ENCODE measurements at regions not wholly inside any gene's neighbourhood (a gene's known extent, or its start where the extent isn't known, plus 50 kb on each side); places are given as distances from the start of the nearest gene placed in this dataset.
"Not testable (repeated sequence)": the region's sequence is repeated elsewhere in the genome, so short reads cannot be mapped to it uniquely, and the experiment has no call there.

DNA sequence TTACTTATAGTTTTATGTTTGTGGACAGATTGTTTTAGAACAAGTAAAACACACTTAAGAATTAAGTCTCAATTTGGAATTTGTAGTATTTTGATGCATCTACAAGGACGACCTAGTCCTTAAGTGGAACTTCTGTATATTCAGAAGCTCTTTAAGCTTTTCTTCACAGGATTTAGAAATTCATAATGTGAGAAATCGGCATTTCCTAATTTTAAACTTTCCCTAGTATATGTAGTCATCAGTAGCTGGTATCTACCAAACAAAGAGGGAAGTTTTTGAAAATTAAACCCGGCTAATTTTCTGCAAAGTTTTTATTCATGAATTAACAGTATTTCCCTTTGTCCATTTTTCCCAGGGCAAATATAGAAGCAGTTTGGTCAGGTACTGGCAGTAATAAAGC lies 203.6 kb downstream of the CDRT15L2 start:
- ChIA-PET CTCF (no interaction called here), POLR2A (no interaction called here)
- Histone ChIP-seq H3K9me3 (ENCODE audit: control insufficient read depth, insufficient read depth, low read length) (no peaks in the 10 kb centered on the region; the same call in 1 of the 2 replicates), H3K4me3 (ENCODE audit: low read depth, low read length) (no peak overlapping the region), H3K27me3 (ENCODE audit: control insufficient read depth, insufficient read depth, low read length) (peaks cover 13% of the 10 kb centered on the region), H3K27ac (ENCODE audit: low read depth, low read length) (no peak overlapping the region)
- DNase-seq (ENCODE audit: low read depth, low spot score), result no peak
- TF ChIP-seq, protein P1, sequence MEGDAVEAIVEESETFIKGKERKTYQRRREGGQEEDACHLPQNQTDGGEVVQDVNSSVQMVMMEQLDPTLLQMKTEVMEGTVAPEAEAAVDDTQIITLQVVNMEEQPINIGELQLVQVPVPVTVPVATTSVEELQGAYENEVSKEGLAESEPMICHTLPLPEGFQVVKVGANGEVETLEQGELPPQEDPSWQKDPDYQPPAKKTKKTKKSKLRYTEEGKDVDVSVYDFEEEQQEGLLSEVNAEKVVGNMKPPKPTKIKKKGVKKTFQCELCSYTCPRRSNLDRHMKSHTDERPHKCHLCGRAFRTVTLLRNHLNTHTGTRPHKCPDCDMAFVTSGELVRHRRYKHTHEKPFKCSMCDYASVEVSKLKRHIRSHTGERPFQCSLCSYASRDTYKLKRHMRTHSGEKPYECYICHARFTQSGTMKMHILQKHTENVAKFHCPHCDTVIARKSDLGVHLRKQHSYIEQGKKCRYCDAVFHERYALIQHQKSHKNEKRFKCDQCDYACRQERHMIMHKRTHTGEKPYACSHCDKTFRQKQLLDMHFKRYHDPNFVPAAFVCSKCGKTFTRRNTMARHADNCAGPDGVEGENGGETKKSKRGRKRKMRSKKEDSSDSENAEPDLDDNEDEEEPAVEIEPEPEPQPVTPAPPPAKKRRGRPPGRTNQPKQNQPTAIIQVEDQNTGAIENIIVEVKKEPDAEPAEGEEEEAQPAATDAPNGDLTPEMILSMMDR (IDR thresholded peaks at IDR 0.05; ENCODE audit: low read depth, low read length), result no peak

DNA sequence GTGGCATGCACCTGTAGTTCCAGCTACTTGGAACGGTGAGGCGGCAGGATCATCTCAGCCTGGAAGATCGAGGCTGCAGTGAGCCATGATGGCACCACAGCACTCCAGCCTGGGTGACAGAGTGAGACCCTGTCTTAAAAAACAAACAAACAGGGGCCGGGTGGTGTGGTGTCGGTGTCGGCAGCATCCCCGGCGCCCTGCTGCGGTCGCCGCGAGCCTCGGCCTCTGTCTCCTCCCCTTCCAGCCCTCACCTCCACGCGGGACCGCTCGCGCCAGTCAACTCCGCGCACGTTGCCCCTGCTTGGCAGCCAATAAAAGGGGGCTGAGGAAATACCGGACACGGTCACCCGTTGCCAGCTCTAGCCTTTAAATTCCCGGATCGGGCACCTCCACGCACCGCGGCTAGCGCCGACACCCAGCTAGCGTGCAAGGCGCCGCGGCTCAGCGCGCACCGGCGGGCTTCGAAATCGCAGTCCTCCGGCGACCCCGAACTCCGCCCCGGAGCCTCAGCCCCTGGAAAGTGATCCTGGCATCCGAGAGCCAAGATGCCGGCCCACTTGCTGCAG lies 204.7 kb downstream of the CDRT15L2 start:
- no peaks in the 10 kb centered on the region; the same call in 1 of the 2 replicates for H3K9me3 ChIP-seq (ENCODE audit: control insufficient read depth, insufficient read depth, low read length)
- ChIA-PET POLR2A (no interaction called here), CTCF (interaction anchor here (0.6 kb wide), 1 partner anchor 30 kb away, joined by 6 read pairs; no protein-coding TSS in a partner anchor)
- no peak overlapping the region for H3K4me3 ChIP-seq (ENCODE audit: low read depth, low read length)
- H3K27ac ChIP-seq (ENCODE audit: low read depth, low read length), result no peak overlapping the region
- no peak for DNase-seq (ENCODE audit: low read depth, low spot score)
- peaks cover 13% of the 10 kb centered on the region for H3K27me3 ChIP-seq (ENCODE audit: control insufficient read depth, insufficient read depth, low read length)
- TF ChIP-seq, protein P1 (IDR thresholded peaks at IDR 0.05; ENCODE audit: low read depth, low read length), result no peak

DNA sequence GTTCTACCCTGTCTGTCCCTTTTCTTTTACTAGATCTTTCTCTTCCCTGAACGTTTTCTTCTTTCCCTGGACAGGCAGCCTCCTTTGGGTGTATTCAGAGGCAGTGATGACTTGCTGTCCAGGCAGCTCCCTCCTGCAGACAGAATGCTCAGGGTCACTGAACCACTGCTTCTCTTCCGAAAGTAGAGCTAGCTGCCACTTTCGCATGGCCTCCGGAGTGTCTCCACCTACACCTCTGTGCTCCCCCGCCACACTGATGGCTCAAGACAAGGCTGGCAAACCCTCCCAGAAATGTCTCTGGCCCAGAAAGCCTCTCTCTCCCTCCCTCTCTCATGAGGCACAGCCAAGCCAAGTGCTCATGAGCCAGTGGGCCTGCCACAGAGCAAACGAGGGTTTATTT lies 207.8 kb downstream of the CDRT15L2 start:
- Histone ChIP-seq H3K27ac (ENCODE audit: low read depth, low read length) (no peak overlapping the region), H3K4me3 (ENCODE audit: low read depth, low read length) (no peak overlapping the region), H3K27me3 (ENCODE audit: control insufficient read depth, insufficient read depth, low read length) (peaks cover 13% of the 10 kb centered on the region), H3K9me3 (ENCODE audit: control insufficient read depth, insufficient read depth, low read length) (no peaks in the 10 kb centered on the region; the same call in 1 of the 2 replicates)
- ChIA-PET POLR2A (no interaction called here), CTCF (no interaction called here)
- TF ChIP-seq, protein P1 (IDR thresholded peaks at IDR 0.05; ENCODE audit: low read depth, low read length), result no peak
- no peak for DNase-seq (ENCODE audit: low read depth, low spot score)

DNA sequence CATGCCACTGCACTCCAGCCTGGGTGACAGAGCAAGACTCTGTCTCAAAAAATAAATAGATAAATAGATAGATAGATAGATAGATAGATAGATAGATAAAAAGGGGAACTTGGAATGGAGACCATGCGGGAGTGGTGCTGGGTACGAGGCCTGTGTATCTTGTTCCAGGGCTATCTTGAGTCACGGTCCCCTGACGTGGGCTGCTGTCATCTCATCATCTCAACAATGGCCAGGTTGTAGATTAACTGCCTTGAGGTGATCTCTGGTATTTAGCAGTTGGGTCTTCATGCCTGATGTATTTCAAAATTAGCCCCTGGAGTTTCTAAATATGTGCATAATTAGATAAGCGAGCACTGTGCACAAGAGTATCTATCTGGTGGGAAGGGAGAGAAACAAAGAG lies 212.1 kb downstream of the CDRT15L2 start:
- CTCF ChIA-PET, result interaction anchor here (1.5 kb wide), 1 partner anchor 10 kb away, joined by 5 read pairs; no protein-coding TSS in a partner anchor
- TF ChIP-seq, protein P1 (IDR thresholded peaks at IDR 0.05; ENCODE audit: low read depth, low read length), result no peak

DNA sequence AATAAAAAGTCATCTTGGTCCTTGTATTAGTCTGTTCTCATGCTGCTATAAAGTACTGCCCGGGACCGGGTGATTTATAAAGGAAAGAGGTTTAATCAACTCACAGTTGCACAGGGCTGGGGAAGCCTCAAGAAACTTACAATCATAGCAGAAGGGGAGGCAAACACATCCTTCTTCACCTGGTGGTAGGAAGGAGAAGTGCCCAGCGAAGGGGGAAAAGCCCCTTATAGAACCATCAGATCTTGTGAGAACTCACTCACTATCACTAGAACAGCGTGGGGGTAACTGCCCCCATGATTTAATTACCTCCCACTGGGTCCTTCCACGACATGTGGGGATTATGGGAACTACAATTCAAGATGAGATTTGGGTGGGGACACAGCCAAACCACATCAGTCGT lies 215.0 kb downstream of the CDRT15L2 start:
- H3K27ac ChIP-seq (ENCODE audit: low read depth, low read length); CTCF ChIA-PET; DNase-seq (ENCODE audit: low read depth, low spot score); POLR2A ChIA-PET; H3K4me3 ChIP-seq (ENCODE audit: low read depth, low read length); H3K9me3 ChIP-seq (ENCODE audit: control insufficient read depth, insufficient read depth, low read length); H3K27me3 ChIP-seq (ENCODE audit: control insufficient read depth, insufficient read depth, low read length): not testable (repeated sequence)
- TF ChIP-seq, protein P1 (IDR thresholded peaks at IDR 0.05; ENCODE audit: low read depth, low read length), result peak; percentile 8; the same call in 1 of the 2 replicates

More for the DNA sequence above, 212.1 kb downstream of the CDRT15L2 start:
- no peak for DNase-seq (ENCODE audit: low read depth, low spot score)
- Histone ChIP-seq H3K9me3 (ENCODE audit: control insufficient read depth, insufficient read depth, low read length) (no peaks in the 10 kb centered on the region), H3K4me3 (ENCODE audit: low read depth, low read length) (no peak overlapping the region), H3K27ac (ENCODE audit: low read depth, low read length) (no peak overlapping the region), H3K27me3 (ENCODE audit: control insufficient read depth, insufficient read depth, low read length) (no peaks in the 10 kb centered on the region)
- POLR2A ChIA-PET, result no interaction called here

Measured in AG04450 (cell line).